ENCODE measurements at regions not wholly inside any gene's neighbourhood (a gene's known extent, or its start where the extent isn't known, plus 50 kb on each side); places are given as distances from the start of the nearest gene placed in this dataset.

DNA sequence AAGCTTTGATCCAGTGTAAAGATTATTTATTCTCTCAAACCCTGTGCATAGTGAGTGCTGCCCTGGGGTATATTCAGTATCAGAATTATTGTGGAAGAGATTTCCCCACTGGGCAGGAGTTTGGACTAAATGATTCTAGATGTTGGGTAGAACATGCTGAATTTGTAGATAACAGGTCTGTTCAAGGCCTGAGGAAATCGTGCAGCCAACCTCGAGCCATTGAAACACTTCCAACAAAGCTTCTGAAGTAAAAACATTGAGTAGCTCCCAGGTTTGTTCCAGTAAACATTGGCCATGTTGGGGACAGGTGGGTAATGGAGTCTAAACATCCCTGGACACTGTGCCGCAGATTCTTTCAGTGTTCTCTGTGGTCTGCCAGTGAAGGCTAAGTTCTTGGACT is 87.5 kb downstream of the LLPH start:
- no peak for ATAC-seq
- TF ChIP-seq ZNF565 (CRISPR knock-in tag; conservative IDR thresholded peaks at IDR 0.05; ENCODE audit: low read depth) = no peak
- no peak for TF ChIP-seq ZNF8 (CRISPR knock-in tag; IDR thresholded peaks at IDR 0.05)
- no peak for TF ChIP-seq SNAI2 (CRISPR knock-in tag; IDR thresholded peaks at IDR 0.05)
- TF ChIP-seq, protein P1, sequence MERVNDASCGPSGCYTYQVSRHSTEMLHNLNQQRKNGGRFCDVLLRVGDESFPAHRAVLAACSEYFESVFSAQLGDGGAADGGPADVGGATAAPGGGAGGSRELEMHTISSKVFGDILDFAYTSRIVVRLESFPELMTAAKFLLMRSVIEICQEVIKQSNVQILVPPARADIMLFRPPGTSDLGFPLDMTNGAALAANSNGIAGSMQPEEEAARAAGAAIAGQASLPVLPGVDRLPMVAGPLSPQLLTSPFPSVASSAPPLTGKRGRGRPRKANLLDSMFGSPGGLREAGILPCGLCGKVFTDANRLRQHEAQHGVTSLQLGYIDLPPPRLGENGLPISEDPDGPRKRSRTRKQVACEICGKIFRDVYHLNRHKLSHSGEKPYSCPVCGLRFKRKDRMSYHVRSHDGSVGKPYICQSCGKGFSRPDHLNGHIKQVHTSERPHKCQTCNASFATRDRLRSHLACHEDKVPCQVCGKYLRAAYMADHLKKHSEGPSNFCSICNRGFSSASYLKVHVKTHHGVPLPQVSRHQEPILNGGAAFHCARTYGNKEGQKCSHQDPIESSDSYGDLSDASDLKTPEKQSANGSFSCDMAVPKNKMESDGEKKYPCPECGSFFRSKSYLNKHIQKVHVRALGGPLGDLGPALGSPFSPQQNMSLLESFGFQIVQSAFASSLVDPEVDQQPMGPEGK (CRISPR knock-in tag; IDR thresholded peaks at IDR 0.05; ENCODE audit: borderline replicate concordance) = no peak
- no peak for TF ChIP-seq ZFP3 (CRISPR knock-in tag; IDR thresholded peaks at IDR 0.05)
- no peak for TF ChIP-seq ZFP30 (CRISPR knock-in tag; IDR thresholded peaks at IDR 0.05)
- no peak for TF ChIP-seq OSR1 (CRISPR knock-in tag; IDR thresholded peaks at IDR 0.05)
- TF ChIP-seq CSDC2 (CRISPR knock-in tag; IDR thresholded peaks at IDR 0.05) = no peak
- no peak for TF ChIP-seq TOX (CRISPR knock-in tag; IDR thresholded peaks at IDR 0.05; ENCODE audit: borderline replicate concordance)
- TF ChIP-seq ZNF70 (CRISPR knock-in tag; IDR thresholded peaks at IDR 0.05) = no peak
- TF ChIP-seq, protein P2, sequence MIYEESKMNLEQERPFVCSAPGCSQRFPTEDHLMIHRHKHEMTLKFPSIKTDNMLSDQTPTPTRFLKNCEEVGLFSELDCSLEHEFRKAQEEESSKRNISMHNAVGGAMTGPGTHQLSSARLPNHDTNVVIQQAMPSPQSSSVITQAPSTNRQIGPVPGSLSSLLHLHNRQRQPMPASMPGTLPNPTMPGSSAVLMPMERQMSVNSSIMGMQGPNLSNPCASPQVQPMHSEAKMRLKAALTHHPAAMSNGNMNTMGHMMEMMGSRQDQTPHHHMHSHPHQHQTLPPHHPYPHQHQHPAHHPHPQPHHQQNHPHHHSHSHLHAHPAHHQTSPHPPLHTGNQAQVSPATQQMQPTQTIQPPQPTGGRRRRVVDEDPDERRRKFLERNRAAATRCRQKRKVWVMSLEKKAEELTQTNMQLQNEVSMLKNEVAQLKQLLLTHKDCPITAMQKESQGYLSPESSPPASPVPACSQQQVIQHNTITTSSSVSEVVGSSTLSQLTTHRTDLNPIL (CRISPR knock-in tag; IDR thresholded peaks at IDR 0.05; ENCODE audit: low read depth) = no peak
- TF ChIP-seq, protein P3, sequence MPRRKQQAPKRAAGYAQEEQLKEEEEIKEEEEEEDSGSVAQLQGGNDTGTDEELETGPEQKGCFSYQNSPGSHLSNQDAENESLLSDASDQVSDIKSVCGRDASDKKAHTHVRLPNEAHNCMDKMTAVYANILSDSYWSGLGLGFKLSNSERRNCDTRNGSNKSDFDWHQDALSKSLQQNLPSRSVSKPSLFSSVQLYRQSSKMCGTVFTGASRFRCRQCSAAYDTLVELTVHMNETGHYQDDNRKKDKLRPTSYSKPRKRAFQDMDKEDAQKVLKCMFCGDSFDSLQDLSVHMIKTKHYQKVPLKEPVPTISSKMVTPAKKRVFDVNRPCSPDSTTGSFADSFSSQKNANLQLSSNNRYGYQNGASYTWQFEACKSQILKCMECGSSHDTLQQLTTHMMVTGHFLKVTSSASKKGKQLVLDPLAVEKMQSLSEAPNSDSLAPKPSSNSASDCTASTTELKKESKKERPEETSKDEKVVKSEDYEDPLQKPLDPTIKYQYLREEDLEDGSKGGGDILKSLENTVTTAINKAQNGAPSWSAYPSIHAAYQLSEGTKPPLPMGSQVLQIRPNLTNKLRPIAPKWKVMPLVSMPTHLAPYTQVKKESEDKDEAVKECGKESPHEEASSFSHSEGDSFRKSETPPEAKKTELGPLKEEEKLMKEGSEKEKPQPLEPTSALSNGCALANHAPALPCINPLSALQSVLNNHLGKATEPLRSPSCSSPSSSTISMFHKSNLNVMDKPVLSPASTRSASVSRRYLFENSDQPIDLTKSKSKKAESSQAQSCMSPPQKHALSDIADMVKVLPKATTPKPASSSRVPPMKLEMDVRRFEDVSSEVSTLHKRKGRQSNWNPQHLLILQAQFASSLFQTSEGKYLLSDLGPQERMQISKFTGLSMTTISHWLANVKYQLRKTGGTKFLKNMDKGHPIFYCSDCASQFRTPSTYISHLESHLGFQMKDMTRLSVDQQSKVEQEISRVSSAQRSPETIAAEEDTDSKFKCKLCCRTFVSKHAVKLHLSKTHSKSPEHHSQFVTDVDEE (CRISPR knock-in tag; IDR thresholded peaks at IDR 0.05) = no peak
- no peak for TF ChIP-seq GLIS3 (CRISPR knock-in tag; IDR thresholded peaks at IDR 0.05)
- no peak for TF ChIP-seq PPARA (CRISPR knock-in tag; IDR thresholded peaks at IDR 0.05; ENCODE audit: borderline replicate concordance)
- TF ChIP-seq TCF4 (CRISPR knock-in tag; IDR thresholded peaks at IDR 0.05; ENCODE audit: borderline replicate concordance) = no peak

DNA sequence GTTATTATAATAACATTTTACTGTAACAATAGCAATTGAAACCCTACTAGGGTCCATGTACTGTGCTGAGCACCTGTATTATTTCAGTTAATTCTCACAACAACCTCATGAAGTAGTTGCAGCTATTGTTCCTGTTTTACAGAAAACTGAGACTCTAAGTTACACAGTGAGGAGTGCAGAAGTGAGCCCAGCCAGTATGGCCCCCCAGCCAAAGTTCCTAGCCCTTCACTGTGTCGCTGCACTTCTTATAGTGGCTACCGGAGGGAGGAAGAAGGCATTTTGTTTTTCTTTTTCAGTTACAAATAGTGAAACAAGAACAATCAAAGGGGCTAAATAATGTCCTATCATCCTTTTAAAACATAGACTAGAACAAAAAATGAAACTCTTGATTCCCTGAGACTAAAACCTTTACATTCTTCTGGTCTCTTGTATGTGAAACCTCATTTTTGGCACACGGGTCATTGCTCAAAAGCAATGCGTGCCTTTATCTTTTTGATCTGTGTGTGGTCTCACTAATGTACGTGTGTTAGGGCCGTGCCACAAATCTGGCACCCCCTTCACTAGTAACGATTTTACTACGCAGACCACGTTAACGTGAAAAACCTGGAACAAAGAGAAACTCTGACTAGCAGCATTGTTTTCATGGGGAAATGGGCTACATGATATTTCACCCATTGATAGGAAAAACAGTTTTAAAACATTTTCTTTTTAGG is 88.7 kb downstream of the LLPH start:
- no peak for TF ChIP-seq ZNF70 (CRISPR knock-in tag; IDR thresholded peaks at IDR 0.05)
- no peak for TF ChIP-seq OSR1 (CRISPR knock-in tag; IDR thresholded peaks at IDR 0.05)
- TF ChIP-seq, protein P1 (CRISPR knock-in tag; IDR thresholded peaks at IDR 0.05; ENCODE audit: borderline replicate concordance) = no peak
- no peak for TF ChIP-seq GLIS3 (CRISPR knock-in tag; IDR thresholded peaks at IDR 0.05)
- TF ChIP-seq, protein P4, sequence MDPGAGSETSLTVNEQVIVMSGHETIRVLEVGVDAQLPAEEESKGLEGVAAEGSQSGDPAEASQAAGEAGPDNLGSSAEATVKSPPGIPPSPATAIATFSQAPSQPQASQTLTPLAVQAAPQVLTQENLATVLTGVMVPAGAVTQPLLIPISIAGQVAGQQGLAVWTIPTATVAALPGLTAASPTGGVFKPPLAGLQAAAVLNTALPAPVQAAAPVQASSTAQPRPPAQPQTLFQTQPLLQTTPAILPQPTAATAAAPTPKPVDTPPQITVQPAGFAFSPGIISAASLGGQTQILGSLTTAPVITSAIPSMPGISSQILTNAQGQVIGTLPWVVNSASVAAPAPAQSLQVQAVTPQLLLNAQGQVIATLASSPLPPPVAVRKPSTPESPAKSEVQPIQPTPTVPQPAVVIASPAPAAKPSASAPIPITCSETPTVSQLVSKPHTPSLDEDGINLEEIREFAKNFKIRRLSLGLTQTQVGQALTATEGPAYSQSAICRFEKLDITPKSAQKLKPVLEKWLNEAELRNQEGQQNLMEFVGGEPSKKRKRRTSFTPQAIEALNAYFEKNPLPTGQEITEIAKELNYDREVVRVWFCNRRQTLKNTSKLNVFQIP (CRISPR knock-in tag; IDR thresholded peaks at IDR 0.05; ENCODE audit: borderline replicate concordance, low read depth) = no peak
- TF ChIP-seq ZNF8 (CRISPR knock-in tag; IDR thresholded peaks at IDR 0.05) = no peak
- TF ChIP-seq ARNTL (CRISPR knock-in tag; IDR thresholded peaks at IDR 0.05; ENCODE audit: borderline replicate concordance, low read depth) = no peak
- TF ChIP-seq TCF4 (CRISPR knock-in tag; IDR thresholded peaks at IDR 0.05; ENCODE audit: borderline replicate concordance) = no peak
- no peak for TF ChIP-seq ESRRG (CRISPR knock-in tag; IDR thresholded peaks at IDR 0.05)
- TF ChIP-seq, protein P3 (CRISPR knock-in tag; IDR thresholded peaks at IDR 0.05) = no peak
- TF ChIP-seq, protein P5, sequence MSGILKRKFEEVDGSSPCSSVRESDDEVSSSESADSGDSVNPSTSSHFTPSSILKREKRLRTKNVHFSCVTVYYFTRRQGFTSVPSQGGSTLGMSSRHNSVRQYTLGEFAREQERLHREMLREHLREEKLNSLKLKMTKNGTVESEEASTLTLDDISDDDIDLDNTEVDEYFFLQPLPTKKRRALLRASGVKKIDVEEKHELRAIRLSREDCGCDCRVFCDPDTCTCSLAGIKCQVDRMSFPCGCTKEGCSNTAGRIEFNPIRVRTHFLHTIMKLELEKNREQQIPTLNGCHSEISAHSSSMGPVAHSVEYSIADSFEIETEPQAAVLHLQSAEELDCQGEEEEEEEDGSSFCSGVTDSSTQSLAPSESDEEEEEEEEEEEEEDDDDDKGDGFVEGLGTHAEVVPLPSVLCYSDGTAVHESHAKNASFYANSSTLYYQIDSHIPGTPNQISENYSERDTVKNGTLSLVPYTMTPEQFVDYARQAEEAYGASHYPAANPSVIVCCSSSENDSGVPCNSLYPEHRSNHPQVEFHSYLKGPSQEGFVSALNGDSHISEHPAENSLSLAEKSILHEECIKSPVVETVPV (CRISPR knock-in tag; IDR thresholded peaks at IDR 0.05) = no peak
- no peak for TF ChIP-seq ISL1 (CRISPR knock-in tag; IDR thresholded peaks at IDR 0.05)
- no peak for TF ChIP-seq ZNF565 (CRISPR knock-in tag; conservative IDR thresholded peaks at IDR 0.05; ENCODE audit: low read depth)
- TF ChIP-seq ZC3H10 (CRISPR knock-in tag; IDR thresholded peaks at IDR 0.05) = no peak
- ATAC-seq = no peak

Measured in SK-N-SH treated with all-trans-retinoic acid at 6 μM for 48 hours (cell line).